PC-9 (cell line): ENCODE measurements at regions not wholly inside any gene's neighbourhood (a gene's known extent, or its start where the extent isn't known, plus 50 kb on each side); places are given as distances from the start of the nearest gene placed in this dataset.

Source experiments
- EZH2 ChIP-seq: fragments of 200-600 bp; sonication (generic); IDR thresholded peaks from 2 replicates; pipeline ENCODE4 v1.8.0; 2017; ENCODE audit warnings: antibody characterized with exemption, low read depth
- TF ChIP-seq, protein P1 (sequence below): fragments of 200-600 bp; sonication (generic); conservative IDR thresholded peaks from 2 replicates; pipeline ENCODE4 v1.6.1; 2017; ENCODE audit warnings: mixed run types, antibody characterized with exemption, mild to moderate bottlenecking, moderate library complexity

DNA sequence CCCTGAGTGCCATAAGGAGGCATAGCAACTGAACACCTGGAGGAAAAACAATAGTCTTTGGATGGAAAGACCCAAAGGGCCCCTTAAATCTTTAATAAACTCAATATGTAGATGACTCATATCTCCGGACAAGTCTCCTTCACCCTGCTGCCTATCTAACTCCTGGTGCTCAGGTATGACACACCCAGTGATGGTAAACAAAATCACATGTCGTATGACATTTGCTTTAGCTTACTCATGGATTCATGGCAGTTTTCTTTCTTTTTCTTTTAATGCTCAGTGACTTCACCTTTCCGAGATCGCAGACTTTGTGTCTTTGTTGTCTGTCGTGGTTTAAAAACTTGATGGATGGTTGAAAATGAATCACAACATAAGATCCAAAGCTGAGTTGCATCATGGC is 208.5 kb upstream of the PROX1 start:
- TF ChIP-seq, protein P1, sequence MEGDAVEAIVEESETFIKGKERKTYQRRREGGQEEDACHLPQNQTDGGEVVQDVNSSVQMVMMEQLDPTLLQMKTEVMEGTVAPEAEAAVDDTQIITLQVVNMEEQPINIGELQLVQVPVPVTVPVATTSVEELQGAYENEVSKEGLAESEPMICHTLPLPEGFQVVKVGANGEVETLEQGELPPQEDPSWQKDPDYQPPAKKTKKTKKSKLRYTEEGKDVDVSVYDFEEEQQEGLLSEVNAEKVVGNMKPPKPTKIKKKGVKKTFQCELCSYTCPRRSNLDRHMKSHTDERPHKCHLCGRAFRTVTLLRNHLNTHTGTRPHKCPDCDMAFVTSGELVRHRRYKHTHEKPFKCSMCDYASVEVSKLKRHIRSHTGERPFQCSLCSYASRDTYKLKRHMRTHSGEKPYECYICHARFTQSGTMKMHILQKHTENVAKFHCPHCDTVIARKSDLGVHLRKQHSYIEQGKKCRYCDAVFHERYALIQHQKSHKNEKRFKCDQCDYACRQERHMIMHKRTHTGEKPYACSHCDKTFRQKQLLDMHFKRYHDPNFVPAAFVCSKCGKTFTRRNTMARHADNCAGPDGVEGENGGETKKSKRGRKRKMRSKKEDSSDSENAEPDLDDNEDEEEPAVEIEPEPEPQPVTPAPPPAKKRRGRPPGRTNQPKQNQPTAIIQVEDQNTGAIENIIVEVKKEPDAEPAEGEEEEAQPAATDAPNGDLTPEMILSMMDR: no peak
- no peak for TF ChIP-seq EZH2
